B cell (primary cell): ENCODE measurements at regions not wholly inside any gene's neighbourhood (a gene's known extent, or its start where the extent isn't known, plus 50 kb on each side); places are given as distances from the start of the nearest gene placed in this dataset.

Experiments used
- ATAC-seq: fragments of 200-7000 bp; cut with Tn5 transposase; one replicate; pipeline ENCODE4 v1.10.0; 2021; ENCODE audit warnings: low read depth, mild to moderate bottlenecking, moderate number of reproducible peaks, moderate library complexity
- CTCF ChIA-PET: fragments of 350-600 bp; sonication (Branson Sonifier 250); formaldehyde crosslinking; loops from one replicate; lab custom pipeline; 2021; ENCODE audit warnings: antibody characterized with exemption, inconsistent platforms; lab: Charles Lee
- POLR2A ChIA-PET: fragments of 350-600 bp; sonication (Branson Sonifier 250); formaldehyde crosslinking; loops from one replicate; lab custom pipeline; 2021; ENCODE audit warnings: antibody characterized with exemption; lab: Charles Lee
- DNase-seq: peaks from one replicate; pipeline ENCODE4 v3.0.0; 2013
- H2AFZ ChIP-seq: 2 replicates; pipeline ENCODE4 v1.6.1; 2012; ENCODE audit warnings: mild to moderate bottlenecking, low read depth, low read length; ENCODE audit not compliant: insufficient read depth, poor library complexity, severe bottlenecking
- H3K27ac ChIP-seq, 2 donors: 1 replicate in 1 of 2; 2 replicates in 1 of 2; pipeline ENCODE4 v1.5.1; 2012 to 2013; ENCODE audit warnings: low read length in 2 of 2, mild to moderate bottlenecking in 2 of 2, moderate library complexity in 1 of 2
- H3K27me3 ChIP-seq, 4 experiments: fragments of 200-600 bp in 1 of 4; sonication (generic) in 1 of 4; replicated peaks in 1 of 4; 1 replicate in 2 of 4; 2 replicates in 2 of 4; pipeline versions ENCODE4 v1.6.1 to v1.7.0; 2013 to 2016; ENCODE audit warnings: low read length in 3 of 4, mild to moderate bottlenecking in 2 of 4, mixed read lengths in 1 of 4, moderate library complexity in 1 of 4; ENCODE audit not compliant: insufficient read depth in 4 of 4, control insufficient read depth in 3 of 4; ENCODE audit errors: control extremely low read depth in 1 of 4
- H3K36me3 ChIP-seq, 2 experiments: replicated peaks in 1 of 2; 1 replicate in 1 of 2; 2 replicates in 1 of 2; pipeline versions ENCODE4 v1.6.1 to v1.7.1; 2013; ENCODE audit warnings: low read length in 1 of 2; ENCODE audit not compliant: insufficient read depth in 2 of 2, control insufficient read depth in 1 of 2; ENCODE audit errors: control extremely low read depth in 1 of 2, extremely low read depth in 1 of 2
- H3K4me1 ChIP-seq, 2 donors: fragments of 200-600 bp in 1 of 2; sonication (generic) in 1 of 2; 1 replicate in 1 of 2; 2 replicates in 1 of 2; pipeline versions ENCODE4 v1.5.1 to v1.6.1; 2013 to 2017; ENCODE audit warnings: low read length in 2 of 2; ENCODE audit not compliant: control insufficient read depth in 2 of 2, insufficient read depth in 2 of 2
- H3K4me2 ChIP-seq: replicated peaks from 2 replicates; pipeline ENCODE3; 2012; ENCODE audit warnings: mild to moderate bottlenecking, low read depth, low read length; ENCODE audit not compliant: poor library complexity, severe bottlenecking
- H3K4me3 ChIP-seq, 5 experiments: fragments of 200-600 bp in 1 of 5; sonication (generic) in 1 of 5; 1 replicate in 3 of 5; 2 replicates in 2 of 5; pipeline versions ENCODE4 v1.5.1 to v1.7.0; 2011 to 2016; ENCODE audit warnings: low read length in 4 of 5, mild to moderate bottlenecking in 4 of 5, low read depth in 2 of 5, control low read depth in 1 of 5, moderate library complexity in 1 of 5; ENCODE audit not compliant: insufficient read depth in 1 of 5; ENCODE audit errors: control extremely low read depth in 1 of 5, extremely low read depth in 1 of 5
- H3K79me2 ChIP-seq: fragments of 200-600 bp; sonication (generic); one replicate; pipeline ENCODE4 v1.6.0; 2016; ENCODE audit warnings: low read length; ENCODE audit not compliant: control insufficient read depth, insufficient read depth
- H3K9ac ChIP-seq: fragments of 200-600 bp; sonication (generic); 2 replicates; pipeline ENCODE4 v1.6.1; 2017; ENCODE audit warnings: mild to moderate bottlenecking, low read length, moderate library complexity
- H3K9me3 ChIP-seq, 3 donors: one replicate each; pipeline versions ENCODE4 v1.6.1 to v1.7.1; 2013; ENCODE audit warnings: low read length in 2 of 3; ENCODE audit not compliant: control insufficient read depth in 2 of 3, insufficient read depth in 1 of 3; ENCODE audit errors: control extremely low read depth in 1 of 3
- H4K20me1 ChIP-seq: 2 replicates; pipeline ENCODE4 v1.6.0; 2012; ENCODE audit warnings: mild to moderate bottlenecking, low read length; ENCODE audit not compliant: insufficient read depth, control insufficient read depth, poor library complexity, severe bottlenecking
- H3K27ac Mint-ChIP-seq: one replicate; pipeline ENCODE4 v1.8.0; 2021; ENCODE audit warnings: mixed read lengths
- H3K27me3 Mint-ChIP-seq: one replicate; pipeline ENCODE4 v1.8.0; 2021; ENCODE audit warnings: mixed read lengths
- H3K4me1 Mint-ChIP-seq: one replicate; pipeline ENCODE4 v1.8.0; 2021; ENCODE audit warnings: mixed read lengths
- H3K4me3 Mint-ChIP-seq: one replicate; pipeline ENCODE4 v1.8.0; 2021; ENCODE audit warnings: mixed read lengths
- H3K9me3 Mint-ChIP-seq: one replicate; pipeline ENCODE4 v1.8.0; 2022; ENCODE audit warnings: mixed read lengths; ENCODE audit not compliant: insufficient read depth
- CTCF ChIP-seq: fragments of 200-600 bp; IDR thresholded peaks from one replicate; pipeline ENCODE4 v1.8.0; 2022; ENCODE audit warnings: antibody characterized with exemption, mild to moderate bottlenecking
- EZH2 ChIP-seq: IDR thresholded peaks from 2 replicates; pipeline ENCODE4 v1.6.1; 2012; ENCODE audit warnings: borderline replicate concordance, low read depth, mild to moderate bottlenecking, moderate library complexity, low read length; ENCODE audit not compliant: insufficient read depth, poor library complexity, severe bottlenecking
- WGBS: methylation state at CpG from one replicate; pipeline ENCODE4 v1.1.5; 2013; ENCODE audit warnings: missing lambda C conversion rate; ENCODE audit not compliant: insufficient coverage; 5-methylcytosine and 5-hydroxymethylcytosine counted together
- intact Hi-C: fragments of 100-400 bp; cut with micrococcal nuclease; formaldehyde crosslinking; loops from one replicate; pipeline ENCODE4 v1.10.0; 2022

- no peak overlapping the region for H3K9ac ChIP-seq
- TF ChIP-seq CTCF (no peak), EZH2 (no peak)
- Mint-ChIP-seq H3K27me3 (no peaks in the 10 kb centered on the region), H3K27ac (no peak overlapping the region), H3K4me3 (no peak overlapping the region), H3K4me1 (no peaks in the 10 kb centered on the region), H3K9me3 (peaks cover 7% of the 10 kb centered on the region)
- no peaks in the 10 kb centered on the region for H3K36me3 ChIP-seq
- ChIA-PET CTCF (no interaction called here), POLR2A (no interaction called here)
- ATAC-seq (no peak), DNase-seq (no peak)
- no peaks in the 10 kb centered on the region for H3K4me1 ChIP-seq
- H2AFZ ChIP-seq, result no peak overlapping the region
- H3K79me2 ChIP-seq, result no peaks in the 10 kb centered on the region
- no peaks in the 10 kb centered on the region for H4K20me1 ChIP-seq
- WGBS, result 64% methylated on average over 4 of the region's 6 CpGs
- no peak overlapping the region for H3K4me2 ChIP-seq
- H3K27ac ChIP-seq, result no peak overlapping the region
- intact Hi-C loops, result no loop called here
- peaks cover 0 to 17% (median 0%) of the 10 kb centered on the region in 3 donors for H3K9me3 ChIP-seq
- H3K4me3 ChIP-seq, result no peak overlapping the region
- no peaks in the 10 kb centered on the region for H3K27me3 ChIP-seq
Observed at GRCh38 chr20:61061981-61062380, 190.1 kb upstream of the CDH4 start.

- DNase-seq, result no peak
- Histone ChIP-seq H3K79me2 (no peaks in the 10 kb centered on the region), H3K9ac (no peak overlapping the region), H3K4me1 (no peaks in the 10 kb centered on the region), H3K4me2 (no peak overlapping the region), H3K4me3 (no peak overlapping the region), H2AFZ (no peak overlapping the region), H3K27ac (no peak overlapping the region), H4K20me1 (no peaks in the 10 kb centered on the region), H3K36me3 (no peaks in the 10 kb centered on the region), H3K27me3 (no peaks in the 10 kb centered on the region), H3K9me3 (peaks cover 0 to 35% (median 0%) of the 10 kb centered on the region in 3 donors)
- peaks cover 7% of the 10 kb centered on the region for H3K9me3 Mint-ChIP-seq
- ChIA-PET POLR2A (no interaction called here), CTCF (no interaction called here)
- ATAC-seq, result no peak
- no peak overlapping the region for H3K27ac Mint-ChIP-seq
- TF ChIP-seq EZH2, result no peak
- no peak for TF ChIP-seq CTCF
- no peaks in the 10 kb centered on the region for H3K27me3 Mint-ChIP-seq
- no peak overlapping the region for H3K4me3 Mint-ChIP-seq
- intact Hi-C loops, result no loop called here
- H3K4me1 Mint-ChIP-seq, result no peaks in the 10 kb centered on the region
- 82% methylated on average over 8 of the region's 10 CpGs for WGBS
Observed at GRCh38 chr20:61065853-61066252, 186.2 kb upstream of the CDH4 start.
